ENCODE measurements at regions not wholly inside any gene's neighbourhood (a gene's known extent, or its start where the extent isn't known, plus 50 kb on each side); places are given as distances from the start of the nearest gene placed in this dataset.

DNA sequence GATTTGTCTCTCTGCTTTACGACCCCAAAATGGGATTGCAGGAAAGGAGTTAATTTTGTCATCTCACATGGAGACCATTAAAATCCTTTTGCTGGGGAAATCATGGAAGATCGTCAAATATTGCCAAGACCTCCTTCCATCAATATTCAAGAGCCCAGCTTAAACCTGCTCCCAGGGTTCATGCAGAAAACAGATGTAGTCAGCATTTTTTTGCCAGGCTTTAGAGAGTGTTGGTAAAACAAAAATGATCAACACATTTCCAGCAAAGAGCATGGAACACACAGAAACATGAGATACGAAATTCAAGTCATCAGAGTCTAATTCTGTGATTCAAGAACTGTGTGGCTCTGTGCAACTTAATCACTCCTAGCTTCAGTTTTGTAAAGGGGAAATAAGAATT, 118.0 kb upstream of the ATP10A start:
- no peaks in the 10 kb centered on the region for H3K79me2 ChIP-seq (ENCODE audit: control insufficient read depth, low read length)
- no peaks in the 10 kb centered on the region for H3K4me1 ChIP-seq (ENCODE audit: control insufficient read depth, low read length)
- no peak for TF ChIP-seq CTCF (IDR thresholded peaks at IDR 0.05; ENCODE audit: low read depth, low read length, poor library complexity, severe bottlenecking)
- TF ChIP-seq EZH2phosphoT487 (IDR thresholded peaks at IDR 0.05; ENCODE audit: borderline replicate concordance, low read length): no peak
- H3K4me3 ChIP-seq (ENCODE audit: low read length): no peak overlapping the region
- no peak overlapping the region for H3K4me2 ChIP-seq (ENCODE audit: low read length)
- no peaks in the 10 kb centered on the region for H3K27me3 ChIP-seq (ENCODE audit: control insufficient read depth, low read length)
- H3K27ac ChIP-seq (ENCODE audit: low read depth, low read length): no peak overlapping the region
- H3K9me2 ChIP-seq (replicated peaks; ENCODE audit: control insufficient read depth, low read length): no peaks in the 10 kb centered on the region
- no peaks in the 10 kb centered on the region for H3K36me3 ChIP-seq (ENCODE audit: control insufficient read depth, low read length)
- no peaks in the 10 kb centered on the region for H3F3A ChIP-seq (ENCODE audit: control insufficient read depth, insufficient read depth)
- peaks cover 13% of the 10 kb centered on the region; the same call in 1 of the 2 replicates for H3K9me3 ChIP-seq (ENCODE audit: control insufficient read depth, insufficient read depth, low read length)
- H4K20me1 ChIP-seq (ENCODE audit: control insufficient read depth, insufficient read depth, low read depth, low read length): no peaks in the 10 kb centered on the region

- Histone ChIP-seq H3F3A (ENCODE audit: control insufficient read depth, insufficient read depth) (no peaks in the 10 kb centered on the region), H4K20me1 (ENCODE audit: control insufficient read depth, insufficient read depth, low read depth, low read length) (no peaks in the 10 kb centered on the region), H3K27ac (ENCODE audit: low read depth, low read length) (no peak overlapping the region), H3K79me2 (ENCODE audit: control insufficient read depth, low read length) (no peaks in the 10 kb centered on the region), H3K4me3 (ENCODE audit: low read length) (no peak overlapping the region), H3K4me2 (ENCODE audit: low read length) (no peak overlapping the region), H3K4me1 (ENCODE audit: control insufficient read depth, low read length) (no peaks in the 10 kb centered on the region), H3K36me3 (ENCODE audit: control insufficient read depth, low read length) (no peaks in the 10 kb centered on the region), H3K9me2 (replicated peaks; ENCODE audit: control insufficient read depth, low read length) (no peaks in the 10 kb centered on the region), H3K9me3 (ENCODE audit: control insufficient read depth, insufficient read depth, low read length) (peaks cover 24% of the 10 kb centered on the region; the same call in 1 of the 2 replicates), H3K27me3 (ENCODE audit: control insufficient read depth, low read length) (no peaks in the 10 kb centered on the region)
- TF ChIP-seq EZH2phosphoT487 (IDR thresholded peaks at IDR 0.05; ENCODE audit: borderline replicate concordance, low read length) (no peak), CTCF (IDR thresholded peaks at IDR 0.05; ENCODE audit: low read depth, low read length, poor library complexity, severe bottlenecking) (no peak)
These were observed 109.1 kb upstream of the ATP10A start for GRCh38 chr15:25972141-25972675.

DNA sequence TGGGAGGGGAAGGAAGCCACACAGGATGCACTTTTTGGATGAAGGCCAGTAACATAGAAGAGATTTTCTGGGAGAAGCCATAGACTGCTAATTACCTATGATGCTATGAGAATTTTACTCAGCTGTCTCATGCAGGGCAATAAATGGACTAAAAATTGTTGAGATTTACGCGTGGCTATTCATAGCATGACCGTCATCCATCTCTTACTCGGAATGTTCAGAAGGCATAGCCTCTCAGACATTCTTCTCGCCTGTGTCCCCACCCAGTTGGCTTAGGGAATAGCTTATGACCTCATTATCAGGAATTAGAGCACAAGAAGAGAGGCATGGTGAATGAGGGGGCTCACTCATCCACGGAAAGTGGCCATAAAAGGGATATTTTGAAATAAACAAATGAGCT, 107.9 kb upstream of the ATP10A start:
- Histone ChIP-seq H3K9me2 (replicated peaks; ENCODE audit: control insufficient read depth, low read length) (no peaks in the 10 kb centered on the region), H3F3A (ENCODE audit: control insufficient read depth, insufficient read depth) (no peaks in the 10 kb centered on the region), H3K4me1 (ENCODE audit: control insufficient read depth, low read length) (no peaks in the 10 kb centered on the region), H3K79me2 (ENCODE audit: control insufficient read depth, low read length) (no peaks in the 10 kb centered on the region), H3K27ac (ENCODE audit: low read depth, low read length) (no peak overlapping the region), H3K27me3 (ENCODE audit: control insufficient read depth, low read length) (no peaks in the 10 kb centered on the region), H3K4me3 (ENCODE audit: low read length) (no peak overlapping the region), H3K9me3 (ENCODE audit: control insufficient read depth, insufficient read depth, low read length) (peaks cover 25% of the 10 kb centered on the region; the same call in 1 of the 2 replicates), H3K4me2 (ENCODE audit: low read length) (no peak overlapping the region), H4K20me1 (ENCODE audit: control insufficient read depth, insufficient read depth, low read depth, low read length) (no peaks in the 10 kb centered on the region), H3K36me3 (ENCODE audit: control insufficient read depth, low read length) (no peaks in the 10 kb centered on the region)
- no peak for TF ChIP-seq CTCF (IDR thresholded peaks at IDR 0.05; ENCODE audit: low read depth, low read length, poor library complexity, severe bottlenecking)
- no peak for TF ChIP-seq EZH2phosphoT487 (IDR thresholded peaks at IDR 0.05; ENCODE audit: borderline replicate concordance, low read length)
